ENCODE measurements at regions not wholly inside any gene's neighbourhood (a gene's known extent, or its start where the extent isn't known, plus 50 kb on each side); places are given as distances from the start of the nearest gene placed in this dataset.
"Not testable (repeated sequence)": the region's sequence is repeated elsewhere in the genome, so short reads cannot be mapped to it uniquely, and the experiment has no call there.

- DNase-seq: no peak
These were observed 134.4 kb downstream of the FOXB1 start for GRCh38 chr15:60138397-60138968.

- no peak for DNase-seq
These were observed 148.3 kb downstream of the FOXB1 start for GRCh38 chr15:60152386-60152785.

DNA sequence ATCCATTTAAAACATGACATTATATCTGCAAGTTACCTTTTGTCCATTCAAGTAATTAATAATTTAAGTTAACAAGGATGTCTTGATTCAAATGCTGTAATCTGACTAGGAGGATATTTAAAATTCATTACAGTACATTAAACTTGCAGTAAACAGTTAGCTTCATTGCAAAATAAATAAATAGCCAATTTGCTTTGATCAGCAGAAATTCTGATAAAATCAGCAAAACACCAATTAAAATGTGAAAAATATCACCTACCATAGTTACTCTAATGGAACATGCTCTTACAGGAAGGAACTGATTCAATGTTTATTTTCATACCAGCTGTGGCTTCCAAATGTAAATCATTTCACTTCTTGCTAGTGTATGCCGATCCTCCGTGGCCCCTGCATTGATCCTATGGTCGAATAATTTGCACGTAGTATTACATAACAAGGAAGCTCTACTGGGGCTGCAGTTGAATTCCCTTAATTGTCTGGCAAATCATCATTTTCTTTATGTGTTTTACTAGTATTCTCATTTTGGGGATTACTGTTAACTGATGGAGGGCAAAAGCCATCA lies 150.7 kb downstream of the FOXB1 start:
- DNase-seq: no peak

- no peak for DNase-seq
These were observed 151.6 kb downstream of the FOXB1 start for GRCh38 chr15:60155661-60156060.

DNA sequence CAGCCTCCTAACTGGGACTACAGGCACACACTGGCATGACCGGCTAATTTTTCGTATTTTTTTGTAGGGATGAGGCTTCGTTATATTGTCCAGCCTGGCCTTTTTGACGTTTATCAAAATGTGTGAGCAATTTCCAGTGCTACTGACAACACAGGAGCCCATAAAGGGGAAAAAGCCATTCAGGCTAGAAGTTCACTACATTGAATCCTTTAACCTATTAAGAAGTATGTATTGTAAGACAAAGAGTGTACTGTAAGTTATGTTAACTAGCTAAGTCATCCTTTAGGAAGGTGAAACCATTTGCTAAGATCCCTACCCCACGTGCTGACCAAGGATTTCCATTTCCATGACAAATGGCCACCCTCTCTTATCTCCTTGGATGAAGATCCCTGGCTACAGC lies 156.8 kb downstream of the FOXB1 start:
- DNase-seq: no peak

DNA sequence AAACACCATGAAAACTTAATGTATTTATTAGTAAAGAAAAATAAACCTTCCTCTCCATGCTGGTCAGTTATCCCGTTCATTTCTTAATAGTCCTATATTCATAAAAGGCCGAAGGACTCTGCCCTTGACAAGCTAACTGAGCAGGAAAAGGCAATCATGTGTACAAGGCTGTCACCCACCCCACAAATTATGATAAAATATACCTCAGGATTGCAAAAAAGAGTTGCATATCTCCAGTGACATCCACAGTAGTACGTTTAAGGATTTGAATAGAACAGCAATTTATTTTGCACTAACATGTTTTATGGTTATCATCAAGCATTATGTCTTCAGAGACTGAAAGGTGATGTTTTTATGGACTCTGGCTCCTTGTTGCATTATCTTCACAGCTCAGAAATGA lies 157.6 kb downstream of the FOXB1 start:
- DNase-seq: no peak

GRCh38 chr15:60162251-60162967 lies 158.3 kb downstream of the FOXB1 start:
- DNase-seq: no peak

DNA sequence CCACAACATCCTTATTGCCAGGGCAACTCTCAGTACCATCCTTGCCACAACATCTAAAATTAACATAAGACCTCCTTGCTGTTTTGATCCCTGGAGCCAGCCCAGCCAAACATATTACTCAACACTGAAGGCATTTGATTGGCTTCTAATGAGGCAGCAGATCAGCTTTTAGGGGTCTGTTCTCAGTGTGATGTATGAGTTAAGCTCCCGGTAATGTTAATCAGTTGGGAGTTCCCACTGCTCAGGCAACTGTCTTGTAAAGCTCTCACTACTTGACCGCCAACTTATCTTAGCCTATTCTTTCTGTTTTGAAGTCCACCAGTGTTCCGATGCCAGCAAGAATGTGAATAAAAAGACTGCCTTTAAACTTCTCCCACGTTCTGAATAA lies 158.9 kb downstream of the FOXB1 start:
- DNase-seq: no peak

- no peak for DNase-seq
These were observed 161.0 kb downstream of the FOXB1 start for GRCh38 chr15:60165111-60165510.

DNA sequence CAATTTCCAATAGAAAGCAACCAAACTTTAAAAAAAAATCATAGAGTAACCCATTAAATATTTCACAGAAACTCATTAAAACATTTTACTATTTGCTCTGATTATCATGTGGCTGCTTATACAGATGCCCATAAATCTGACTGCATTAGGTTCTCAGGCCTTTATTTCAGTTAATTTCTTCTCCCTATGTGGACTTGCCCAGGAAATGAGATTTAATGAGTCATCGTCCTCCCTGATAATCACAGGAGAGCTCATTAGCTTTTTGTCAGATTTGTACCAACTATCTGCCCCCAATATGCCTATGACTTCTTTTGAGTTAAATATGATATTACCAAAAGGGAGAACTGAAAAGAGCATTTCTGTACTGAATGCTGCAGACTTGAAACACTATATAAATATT lies 168.0 kb downstream of the FOXB1 start:
- DNase-seq: no peak

DNA sequence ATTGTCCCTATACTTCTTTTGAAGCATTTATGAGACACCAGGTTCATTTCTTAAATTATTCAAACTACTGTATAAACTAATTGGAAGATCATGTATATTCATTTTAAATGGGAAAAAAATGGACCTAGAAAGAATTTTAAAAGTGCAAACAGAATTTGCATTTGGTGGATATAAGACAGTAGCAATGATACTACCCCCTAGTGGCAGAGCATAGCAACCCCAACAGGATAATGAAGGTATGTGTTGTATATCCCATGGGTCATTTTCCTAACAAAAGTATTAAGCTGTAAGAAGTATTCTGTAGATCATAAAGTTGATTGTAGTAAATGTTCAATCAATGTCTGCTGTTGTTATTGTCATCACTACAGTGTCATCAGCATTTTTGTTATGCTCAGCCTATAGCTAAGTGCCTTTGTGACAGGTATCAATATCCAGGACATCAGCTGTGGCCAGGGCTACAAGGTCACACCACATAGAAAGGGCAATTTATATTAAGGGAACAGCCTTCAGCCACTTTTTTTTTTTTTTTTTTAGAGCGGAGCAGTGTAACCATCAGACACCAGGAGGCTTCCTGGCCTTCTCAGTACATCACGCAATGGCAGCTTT lies 175.8 kb downstream of the FOXB1 start:
- DNase-seq: peak; percentile 47

- DNase-seq: not testable (repeated sequence)
These were observed 177.8 kb downstream of the FOXB1 start for GRCh38 chr15:60181957-60182356.

GRCh38 chr15:60183366-60183765 lies 179.3 kb downstream of the FOXB1 start:
- DNase-seq: no peak

GRCh38 chr15:60184579-60184978 lies 180.5 kb downstream of the FOXB1 start:
- no peak for DNase-seq

DNA sequence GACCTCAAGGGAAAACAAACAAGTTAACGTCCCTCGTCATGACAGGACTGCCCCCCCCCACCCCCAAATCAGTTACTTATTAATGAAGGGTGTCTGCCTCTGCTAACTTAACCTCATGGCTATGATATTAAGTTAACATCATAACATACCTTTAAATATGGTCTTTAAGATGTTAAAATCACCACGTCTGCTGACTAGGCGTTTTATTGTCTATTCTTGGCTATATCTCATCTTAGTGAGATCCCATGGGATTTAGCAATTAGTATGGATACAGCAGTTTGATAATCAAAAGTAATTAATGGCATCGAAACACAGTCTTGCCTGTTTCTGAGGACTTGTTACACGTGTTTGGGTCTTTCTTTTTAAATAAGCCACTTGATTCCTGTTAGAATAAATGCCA lies 186.9 kb downstream of the FOXB1 start:
- DNase-seq: no peak

GRCh38 chr15:60191821-60192220 lies 187.7 kb downstream of the FOXB1 start:
- no peak for DNase-seq

DNA sequence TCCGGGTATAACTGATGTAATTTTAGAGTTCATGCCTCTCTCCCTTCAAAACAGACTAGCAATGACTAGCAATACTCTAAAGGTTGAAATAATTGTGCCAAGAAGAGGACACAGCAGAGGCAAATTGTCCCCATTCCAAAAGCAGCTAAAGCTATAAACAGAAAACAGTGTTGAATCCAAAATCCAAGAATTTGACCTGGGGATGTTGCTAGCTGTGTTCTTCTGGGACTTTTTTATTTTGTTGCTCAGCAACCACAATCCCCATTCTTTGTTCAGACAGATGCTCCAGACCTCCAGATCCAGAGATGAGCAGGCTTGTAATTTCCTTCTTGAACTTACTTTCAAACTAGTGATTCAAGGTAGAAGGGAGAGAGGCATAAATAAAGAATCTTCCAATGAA lies 191.5 kb downstream of the FOXB1 start:
- DNase-seq: no peak

DNA sequence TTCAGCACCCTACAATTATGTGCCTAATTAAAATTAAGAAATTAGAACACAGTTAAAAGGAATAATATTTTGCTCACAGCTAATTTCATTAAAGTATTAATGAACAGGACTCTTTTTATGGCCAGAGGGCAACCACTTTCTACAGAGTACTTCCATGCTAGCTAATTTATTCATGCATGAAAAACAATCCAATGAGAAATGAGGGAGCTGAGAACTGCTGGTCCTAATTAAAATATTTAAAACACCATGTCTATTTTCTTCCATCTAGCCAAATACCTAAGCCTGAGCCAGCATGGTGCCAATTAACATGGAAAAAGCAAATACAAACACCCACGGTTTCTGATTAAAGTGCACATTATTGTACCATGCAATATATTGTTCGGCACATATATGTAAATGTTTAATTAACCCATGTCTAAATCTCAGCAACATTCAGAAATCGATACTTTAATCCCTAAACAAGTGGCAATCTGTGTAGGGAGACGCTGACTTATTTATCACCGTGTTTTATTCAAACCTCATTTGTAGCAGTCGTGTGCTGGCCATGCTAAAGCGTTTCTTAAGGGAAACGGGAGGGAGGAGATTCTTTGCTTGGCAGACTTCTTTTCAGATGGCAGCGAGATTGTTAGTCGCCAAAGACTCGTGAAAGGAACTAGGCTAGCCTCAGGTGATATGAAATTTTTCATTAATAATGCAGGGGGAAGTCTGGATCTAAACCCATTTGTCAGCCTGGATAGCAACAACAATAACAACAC lies 193.5 kb downstream of the ANXA2 start:
- no peak for DNase-seq

GRCh38 chr15:60208709-60209108 lies 189.1 kb downstream of the ANXA2 start:
- no peak for DNase-seq

DNA sequence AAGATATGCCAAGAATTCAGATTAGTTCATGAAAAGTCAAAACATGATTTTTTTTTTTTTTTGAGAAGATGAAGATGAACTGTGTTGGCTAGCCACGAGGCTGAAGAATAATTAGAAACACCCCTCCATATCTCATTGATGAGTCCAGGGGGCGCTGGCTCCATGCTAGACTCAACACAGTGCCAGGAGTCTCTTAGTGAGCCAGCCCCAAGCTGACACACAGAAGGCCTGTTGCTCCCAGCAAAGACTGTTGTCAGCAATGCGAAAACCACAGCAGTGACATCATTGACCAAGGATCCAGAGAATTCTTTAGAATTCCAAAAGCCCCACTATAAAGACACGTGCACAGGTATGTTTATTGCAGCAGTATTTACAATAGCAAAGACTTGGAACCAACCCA lies 185.2 kb downstream of the ANXA2 start:
- DNase-seq: no peak

GRCh38 chr15:60213377-60214000 lies 184.3 kb downstream of the ANXA2 start:
- DNase-seq: no peak

DNA sequence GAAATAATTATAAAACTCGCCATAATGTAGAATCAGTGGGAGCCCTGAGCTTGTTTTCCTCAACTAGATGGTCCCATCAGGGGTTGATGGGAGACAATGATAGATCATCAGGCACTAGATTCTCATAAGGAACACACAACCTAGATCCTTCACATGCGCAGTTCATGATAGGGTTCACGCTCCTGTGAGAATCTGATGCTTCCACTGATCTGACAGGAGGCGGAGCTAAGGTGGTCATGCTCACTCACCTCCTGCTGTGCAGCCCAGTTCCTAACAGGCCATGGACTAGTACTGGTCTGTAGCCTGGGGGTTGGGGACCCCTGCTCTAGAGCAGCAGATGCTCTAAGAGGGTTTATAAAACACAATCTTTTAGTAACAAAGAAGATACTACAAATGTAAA lies 183.6 kb downstream of the ANXA2 start:
- no peak for DNase-seq

Measured in CD4-positive, alpha-beta T cell treated with Interleukin-6 for 4 hours (primary cell).